GM12892 (cell line): ENCODE measurements at regions not wholly inside any gene's neighbourhood (a gene's known extent, or its start where the extent isn't known, plus 50 kb on each side); places are given as distances from the start of the nearest gene placed in this dataset.

Experiments
- DNase-seq: peaks from one replicate; pipeline ENCODE4 v3.0.0; 2011; ENCODE audit not compliant: insufficient read length
- FAIRE-seq: peaks from 2 replicates; lab custom pipeline; 2011; peaks lifted over from hg19 to GRCh38; lab: Jason Lieb, UNC
- POLR2A ChIP-seq: IDR thresholded peaks from 2 replicates; pipeline ENCODE4 v1.6.1; 2011; ENCODE audit warnings: low read depth, low read length, control low read depth
- POLR2AphosphoS5 ChIP-seq: IDR thresholded peaks from 2 replicates; pipeline ENCODE4 v1.6.1; 2011; ENCODE audit warnings: low read depth, low read length, control low read depth
- TAF1 ChIP-seq: IDR thresholded peaks from 2 replicates; pipeline ENCODE4 v1.6.1; 2011; ENCODE audit warnings: low read depth, mild to moderate bottlenecking, control low read depth, low read length, borderline replicate concordance

GRCh38 chrX:104430742-104431119 lies 135.3 kb upstream of the IL1RAPL2 start:
- DNase-seq (no peak), FAIRE-seq (no peak)
- TF ChIP-seq TAF1 (no peak), POLR2A (no peak), POLR2AphosphoS5 (no peak)

- FAIRE-seq (no peak), DNase-seq (no peak)
- TF ChIP-seq POLR2AphosphoS5 (no peak), TAF1 (no peak), POLR2A (no peak)
Observed at GRCh38 chrX:104430072-104430741, 135.8 kb upstream of the IL1RAPL2 start.

- no peak for FAIRE-seq
- no peak for DNase-seq
- no peak for TF ChIP-seq POLR2AphosphoS5
- no peak for TF ChIP-seq POLR2A
- TF ChIP-seq TAF1, result no peak
Observed at GRCh38 chrX:104428231-104428630, 137.8 kb upstream of the IL1RAPL2 start.

- FAIRE-seq (no peak), DNase-seq (no peak)
- no peak for TF ChIP-seq TAF1
- no peak for TF ChIP-seq POLR2AphosphoS5
- no peak for TF ChIP-seq POLR2A
Observed at GRCh38 chrX:104427693-104428092, 138.3 kb upstream of the IL1RAPL2 start.

GRCh38 chrX:104427073-104427472 lies 138.9 kb upstream of the IL1RAPL2 start:
- DNase-seq (no peak), FAIRE-seq (no peak)
- TF ChIP-seq POLR2A, result no peak
- no peak for TF ChIP-seq TAF1
- no peak for TF ChIP-seq POLR2AphosphoS5

- TF ChIP-seq POLR2A (no peak), POLR2AphosphoS5 (no peak), TAF1 (no peak)
- DNase-seq (no peak), FAIRE-seq (no peak)
Observed at GRCh38 chrX:104420907-104421306, 145.1 kb upstream of the IL1RAPL2 start.

DNA sequence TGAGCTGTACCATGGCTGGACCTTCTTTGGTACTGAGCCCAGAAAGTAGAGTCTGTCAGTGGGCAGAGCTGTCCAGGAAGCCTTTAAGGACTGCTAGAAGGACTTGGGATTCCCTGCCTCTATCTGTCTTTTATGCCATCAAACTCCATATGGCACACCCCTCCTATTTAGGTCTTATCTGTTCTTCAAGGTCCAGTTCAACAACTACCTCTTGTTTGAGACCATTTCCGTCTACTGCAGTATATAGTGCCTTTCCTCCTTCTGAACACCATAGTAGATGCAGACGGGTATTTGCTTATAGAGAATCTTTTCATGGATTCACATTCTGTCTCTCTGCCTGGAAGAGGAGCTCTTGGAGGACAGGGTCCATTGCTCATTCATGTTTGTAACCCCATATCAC lies 146.1 kb upstream of the IL1RAPL2 start:
- DNase-seq (no peak), FAIRE-seq (no peak)
- TF ChIP-seq POLR2AphosphoS5, result no peak

DNA sequence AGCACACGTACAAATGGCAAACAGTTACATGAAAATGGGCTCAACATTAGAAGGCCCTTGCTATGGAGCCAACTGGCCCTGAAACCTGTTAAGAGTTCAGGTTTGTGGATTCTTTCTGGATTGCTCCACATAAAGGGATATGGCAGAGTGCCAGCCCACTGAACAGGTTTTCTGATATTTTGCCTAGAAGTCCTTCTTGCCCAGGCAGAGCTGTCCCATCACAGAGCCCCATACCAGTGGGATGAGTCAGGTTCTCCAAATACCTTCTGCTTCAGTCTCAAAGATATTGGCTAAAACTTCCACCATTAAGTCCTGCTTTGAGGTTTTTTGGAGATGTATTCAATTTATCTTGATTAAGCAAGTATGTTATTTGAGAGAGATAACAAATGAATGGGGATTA lies 146.8 kb upstream of the IL1RAPL2 start:
- FAIRE-seq (no peak), DNase-seq (no peak)
- TF ChIP-seq POLR2A, result no peak
- no peak for TF ChIP-seq POLR2AphosphoS5
- TF ChIP-seq TAF1, result no peak

- FAIRE-seq (no peak), DNase-seq (no peak)
- TF ChIP-seq TAF1 (no peak), POLR2AphosphoS5 (no peak), POLR2A (no peak)
Observed at GRCh38 chrX:104411800-104412199, 154.2 kb upstream of the IL1RAPL2 start.

GRCh38 chrX:104400387-104400786 lies 145.7 kb upstream of the ESX1 start:
- FAIRE-seq, result no peak
- no peak for TF ChIP-seq POLR2A
- TF ChIP-seq TAF1, result no peak
- TF ChIP-seq POLR2AphosphoS5, result no peak
- DNase-seq, result no peak

GRCh38 chrX:104392350-104392749 lies 137.6 kb upstream of the ESX1 start:
- TF ChIP-seq POLR2AphosphoS5 (no peak), TAF1 (no peak), POLR2A (no peak)
- DNase-seq (no peak), FAIRE-seq (no peak)

DNA sequence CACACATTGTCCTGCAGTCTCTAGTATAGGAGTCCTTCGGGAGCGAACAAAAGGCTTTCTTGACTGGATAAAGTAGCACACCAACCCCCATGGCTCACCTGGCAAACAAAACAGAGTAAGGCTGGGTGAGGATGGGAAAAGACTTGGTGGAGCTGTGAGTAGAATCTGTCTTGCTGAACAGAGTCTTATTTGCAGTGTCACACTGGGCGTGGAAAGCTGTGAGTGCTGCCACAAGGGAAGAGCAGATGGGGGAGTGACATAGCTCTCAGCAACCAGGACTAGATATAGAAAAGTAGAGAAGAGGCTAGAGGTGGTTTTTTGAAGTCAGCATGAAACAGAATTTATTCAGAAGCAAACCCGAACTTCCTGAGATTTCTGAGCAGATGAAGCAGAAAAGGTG lies 137.2 kb upstream of the ESX1 start:
- FAIRE-seq, result no peak

More for the DNA sequence above, 137.2 kb upstream of the ESX1 start:
- DNase-seq, result no peak
- TF ChIP-seq POLR2AphosphoS5, result no peak
- TF ChIP-seq POLR2A, result no peak
- TF ChIP-seq TAF1, result no peak
